PFSK-1 (cell line): ENCODE measurements at regions not wholly inside any gene's neighbourhood (a gene's known extent, or its start where the extent isn't known, plus 50 kb on each side); places are given as distances from the start of the nearest gene placed in this dataset.

Experiments used
- FOXP2 ChIP-seq: optimal IDR thresholded peaks from 2 replicates; pipeline ENCODE3; 2011; ENCODE audit warnings: borderline replicate concordance, control low read depth, inconsistent platforms; ENCODE audit not compliant: insufficient read depth; ENCODE audit errors: extremely low read length, extremely low read depth
- POLR2AphosphoS5 ChIP-seq: IDR thresholded peaks from 2 replicates; pipeline ENCODE4 v1.6.1; 2012; ENCODE audit warnings: low read depth, mild to moderate bottlenecking, control low read depth, low read length, moderate library complexity
- SIN3A ChIP-seq: IDR thresholded peaks from 2 replicates; pipeline ENCODE4 v1.6.1; 2012; ENCODE audit warnings: mild to moderate bottlenecking, low read length, moderate library complexity, borderline replicate concordance; ENCODE audit not compliant: insufficient read depth
- TAF1 ChIP-seq: IDR thresholded peaks from 2 replicates; pipeline ENCODE4 v1.6.1; 2012; ENCODE audit warnings: low read length, control low read depth, borderline replicate concordance; ENCODE audit not compliant: insufficient read depth
- TF ChIP-seq, protein P1 (sequence below), 2 experiments: IDR thresholded peaks; 2 replicates each; pipeline versions ENCODE4 v1.6.1 to v1.8.0; 2011 to 2012; ENCODE audit warnings: low read depth in 2 of 2, low read length in 2 of 2, control low read depth in 1 of 2, inconsistent platforms in 1 of 2, mild to moderate bottlenecking in 1 of 2, moderate library complexity in 1 of 2; ENCODE audit not compliant: insufficient read depth in 1 of 2

- TF ChIP-seq SIN3A (no peak), FOXP2 (no peak), POLR2AphosphoS5 (no peak), TAF1 (no peak)
- TF ChIP-seq, protein P1, sequence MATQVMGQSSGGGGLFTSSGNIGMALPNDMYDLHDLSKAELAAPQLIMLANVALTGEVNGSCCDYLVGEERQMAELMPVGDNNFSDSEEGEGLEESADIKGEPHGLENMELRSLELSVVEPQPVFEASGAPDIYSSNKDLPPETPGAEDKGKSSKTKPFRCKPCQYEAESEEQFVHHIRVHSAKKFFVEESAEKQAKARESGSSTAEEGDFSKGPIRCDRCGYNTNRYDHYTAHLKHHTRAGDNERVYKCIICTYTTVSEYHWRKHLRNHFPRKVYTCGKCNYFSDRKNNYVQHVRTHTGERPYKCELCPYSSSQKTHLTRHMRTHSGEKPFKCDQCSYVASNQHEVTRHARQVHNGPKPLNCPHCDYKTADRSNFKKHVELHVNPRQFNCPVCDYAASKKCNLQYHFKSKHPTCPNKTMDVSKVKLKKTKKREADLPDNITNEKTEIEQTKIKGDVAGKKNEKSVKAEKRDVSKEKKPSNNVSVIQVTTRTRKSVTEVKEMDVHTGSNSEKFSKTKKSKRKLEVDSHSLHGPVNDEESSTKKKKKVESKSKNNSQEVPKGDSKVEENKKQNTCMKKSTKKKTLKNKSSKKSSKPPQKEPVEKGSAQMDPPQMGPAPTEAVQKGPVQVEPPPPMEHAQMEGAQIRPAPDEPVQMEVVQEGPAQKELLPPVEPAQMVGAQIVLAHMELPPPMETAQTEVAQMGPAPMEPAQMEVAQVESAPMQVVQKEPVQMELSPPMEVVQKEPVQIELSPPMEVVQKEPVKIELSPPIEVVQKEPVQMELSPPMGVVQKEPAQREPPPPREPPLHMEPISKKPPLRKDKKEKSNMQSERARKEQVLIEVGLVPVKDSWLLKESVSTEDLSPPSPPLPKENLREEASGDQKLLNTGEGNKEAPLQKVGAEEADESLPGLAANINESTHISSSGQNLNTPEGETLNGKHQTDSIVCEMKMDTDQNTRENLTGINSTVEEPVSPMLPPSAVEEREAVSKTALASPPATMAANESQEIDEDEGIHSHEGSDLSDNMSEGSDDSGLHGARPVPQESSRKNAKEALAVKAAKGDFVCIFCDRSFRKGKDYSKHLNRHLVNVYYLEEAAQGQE (IDR thresholded peaks at IDR 0.05; ENCODE audit: insufficient read depth in 1 of 2, low read depth in 2 of 2, low read length in 2 of 2) = no peak
These were observed 128.0 kb downstream of the UFM1 start for GRCh38 chr13:38477676-38478075.

DNA sequence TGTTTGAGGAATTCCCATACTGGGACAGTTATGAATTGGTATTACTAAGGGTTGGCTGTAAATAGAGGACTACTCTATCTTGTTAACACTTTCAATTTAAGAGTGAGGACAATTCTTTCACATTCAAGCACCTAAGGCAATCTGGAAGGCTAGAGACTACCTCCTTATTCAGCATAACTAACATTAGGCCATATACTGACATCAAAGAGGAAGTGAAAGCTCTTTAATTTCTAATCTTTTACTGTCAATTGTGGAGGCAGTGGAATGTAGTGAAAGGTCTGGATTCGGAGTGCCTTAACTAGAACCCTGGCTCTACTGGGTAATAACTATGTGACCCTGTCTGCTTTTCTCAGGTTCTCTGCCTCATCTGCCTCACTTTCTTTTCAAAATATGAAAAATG, 134.0 kb downstream of the UFM1 start:
- TF ChIP-seq, protein P1 (IDR thresholded peaks at IDR 0.05; ENCODE audit: insufficient read depth in 1 of 2, low read depth in 2 of 2, low read length in 2 of 2) = no peak
- TF ChIP-seq SIN3A (no peak), FOXP2 (no peak), TAF1 (no peak), POLR2AphosphoS5 (no peak)

GRCh38 chr13:38490657-38491056, 141.0 kb downstream of the UFM1 start:
- TF ChIP-seq, protein P1 (IDR thresholded peaks at IDR 0.05; ENCODE audit: insufficient read depth in 1 of 2, low read depth in 2 of 2, low read length in 2 of 2) = no peak
- TF ChIP-seq FOXP2 (no peak), TAF1 (no peak), POLR2AphosphoS5 (no peak), SIN3A (no peak)

DNA sequence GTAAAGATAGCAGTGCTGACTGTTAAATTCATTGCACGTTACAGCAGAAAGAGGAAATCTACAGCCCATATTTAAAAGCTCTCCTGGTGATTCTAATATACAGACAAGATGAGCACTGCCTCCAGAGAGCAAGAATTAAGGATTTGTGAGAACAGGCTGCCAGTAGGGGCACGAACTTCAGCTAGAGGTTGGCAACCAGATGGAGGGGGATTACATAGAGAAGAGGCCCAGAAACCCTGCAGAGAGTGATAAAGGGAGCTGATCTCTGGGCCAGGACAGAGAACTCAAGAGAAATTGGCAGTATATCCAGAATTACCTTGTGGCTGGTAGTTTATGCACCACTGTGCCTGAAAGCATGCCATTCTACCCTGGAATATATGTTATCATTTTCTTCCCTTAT, 144.8 kb downstream of the UFM1 start:
- no peak for TF ChIP-seq FOXP2
- TF ChIP-seq, protein P1 (IDR thresholded peaks at IDR 0.05; ENCODE audit: insufficient read depth in 1 of 2, low read depth in 2 of 2, low read length in 2 of 2) = no peak
- no peak for TF ChIP-seq TAF1
- no peak for TF ChIP-seq POLR2AphosphoS5
- TF ChIP-seq SIN3A = no peak

DNA sequence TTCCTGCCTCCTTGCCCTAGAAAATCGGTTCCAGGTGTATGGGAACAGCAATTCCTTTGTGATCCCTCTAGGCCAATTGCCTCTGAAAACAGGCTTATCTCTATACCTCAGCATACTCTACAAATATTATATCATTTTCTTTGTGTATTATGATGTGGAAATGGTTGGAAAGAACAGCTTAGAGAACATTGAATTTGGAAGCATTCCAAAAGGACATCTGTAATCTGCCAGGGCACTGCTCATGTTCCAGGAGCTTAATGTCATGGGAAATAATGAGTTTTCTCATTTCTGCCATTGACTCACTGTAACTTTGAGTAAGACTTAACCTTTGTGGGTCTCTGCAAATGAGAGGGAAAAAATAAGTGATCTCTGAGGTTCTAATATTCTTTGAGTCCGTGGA, 147.3 kb downstream of the UFM1 start:
- no peak for TF ChIP-seq FOXP2
- no peak for TF ChIP-seq SIN3A
- TF ChIP-seq, protein P1 (IDR thresholded peaks at IDR 0.05; ENCODE audit: insufficient read depth in 1 of 2, low read depth in 2 of 2, low read length in 2 of 2) = no peak
- no peak for TF ChIP-seq POLR2AphosphoS5
- TF ChIP-seq TAF1 = no peak
